ENCODE measurements at regions not wholly inside any gene's neighbourhood (a gene's known extent, or its start where the extent isn't known, plus 50 kb on each side); places are given as distances from the start of the nearest gene placed in this dataset.
A peak's percentile ranks its signal among the peaks of the same experiment; 100 is the strongest.

GRCh38 chr16:10332241-10332640, 53.6 kb upstream of the ATF7IP2 start:
- Histone ChIP-seq H3K9me3 (replicated peaks in 1 of 2; ENCODE audit: control insufficient read depth in 1 of 2, insufficient read depth in 1 of 2, low read length in 2 of 2) (peaks cover 0 to 2% of the 10 kb centered on the region in 2 donors), H3K4me1 (ENCODE audit: control insufficient read depth in 1 of 2, insufficient read depth in 2 of 2, low read length in 2 of 2) (peaks cover 8 to 18% of the 10 kb centered on the region in 2 donors), H3K27me3 (ENCODE audit: control insufficient read depth in 2 of 2, insufficient read depth in 2 of 2, low read length in 2 of 2) (no peaks in the 10 kb centered on the region), H3K27ac (ENCODE audit: low read depth in 1 of 2, low read length in 2 of 2) (no peak overlapping the region), H3K79me2 (ENCODE audit: insufficient read depth, low read length) (no peaks in the 10 kb centered on the region), H2AFZ (ENCODE audit: insufficient read depth, low read depth, low read length, poor library complexity, severe bottlenecking) (no peak overlapping the region), H3K4me3 (replicated peaks in 1 of 3; ENCODE audit: low read depth in 2 of 3, low read length in 3 of 3) (no peak overlapping the region), H3K4me2 (replicated peaks; ENCODE audit: extremely low read depth, low read length, poor library complexity, severe bottlenecking) (no peak overlapping the region), H3K9ac (ENCODE audit: insufficient read depth, low read length, poor library complexity, severe bottlenecking) (no peak overlapping the region), H3K36me3 (replicated peaks in 1 of 2; ENCODE audit: control insufficient read depth in 1 of 2, insufficient read depth in 2 of 2, low read length in 2 of 2) (no peaks in the 10 kb centered on the region), H4K20me1 (ENCODE audit: insufficient read depth, low read length) (no peaks in the 10 kb centered on the region)
- Mint-ChIP-seq H3K36me3 (no peaks in the 10 kb centered on the region), H3K27me3 (ENCODE audit: low read depth in 3 of 3) (peaks cover 4 to 7% (median 4%) of the 10 kb centered on the region in 3 donors), H3K4me1 (peaks cover 14% of the 10 kb centered on the region), H3K4me3 (no peak overlapping the region), H3K9me3 (peaks cover 0 to 7% (median 2%) of the 10 kb centered on the region in 7 donors), H3K27ac (peak overlapping the region in 1 of 7 donors; percentile 57)
- intact Hi-C loops (cut with micrococcal nuclease) = loop anchor here in 1 of 2 donors (10.0 kb wide), 1 partner anchor 63 kb away; no protein-coding TSS in a partner anchor
- no peak for DNase-seq
- TF ChIP-seq CTCF (IDR thresholded peaks at IDR 0.05) = no peak

GRCh38 chr16:10332775-10333174, 53.1 kb upstream of the ATF7IP2 start:
- Histone ChIP-seq H3K27me3 (ENCODE audit: control insufficient read depth in 2 of 2, insufficient read depth in 2 of 2, low read length in 2 of 2) (no peaks in the 10 kb centered on the region), H3K9ac (ENCODE audit: insufficient read depth, low read length, poor library complexity, severe bottlenecking) (no peak overlapping the region), H3K9me3 (replicated peaks in 1 of 2; ENCODE audit: control insufficient read depth in 1 of 2, insufficient read depth in 1 of 2, low read length in 2 of 2) (peaks cover 0 to 7% of the 10 kb centered on the region in 2 donors), H3K4me3 (replicated peaks in 1 of 3; ENCODE audit: low read depth in 2 of 3, low read length in 3 of 3) (no peak overlapping the region), H3K27ac (ENCODE audit: low read depth in 1 of 2, low read length in 2 of 2) (no peak overlapping the region), H3K4me1 (ENCODE audit: control insufficient read depth in 1 of 2, insufficient read depth in 2 of 2, low read length in 2 of 2) (peaks cover 8 to 18% of the 10 kb centered on the region in 2 donors), H2AFZ (ENCODE audit: insufficient read depth, low read depth, low read length, poor library complexity, severe bottlenecking) (no peak overlapping the region), H3K79me2 (ENCODE audit: insufficient read depth, low read length) (no peaks in the 10 kb centered on the region), H4K20me1 (ENCODE audit: insufficient read depth, low read length) (no peaks in the 10 kb centered on the region), H3K4me2 (replicated peaks; ENCODE audit: extremely low read depth, low read length, poor library complexity, severe bottlenecking) (no peak overlapping the region), H3K36me3 (replicated peaks in 1 of 2; ENCODE audit: control insufficient read depth in 1 of 2, insufficient read depth in 2 of 2, low read length in 2 of 2) (no peaks in the 10 kb centered on the region)
- Mint-ChIP-seq H3K36me3 (no peaks in the 10 kb centered on the region), H3K27ac (peak overlapping the region in 1 of 7 donors; percentile 57), H3K4me3 (no peak overlapping the region), H3K4me1 (peaks cover 14% of the 10 kb centered on the region), H3K27me3 (ENCODE audit: low read depth in 3 of 3) (peaks cover 4 to 7% (median 4%) of the 10 kb centered on the region in 3 donors), H3K9me3 (peaks cover under 1 to 11% (median 3%) of the 10 kb centered on the region in 7 donors)
- DNase-seq = no peak
- no peak for TF ChIP-seq CTCF (IDR thresholded peaks at IDR 0.05)
- WGBS (ENCODE audit: insufficient coverage) = 100% methylated on average over 4 of the region's 7 CpGs
- intact Hi-C loops (cut with micrococcal nuclease) = loop anchor here in 1 of 2 donors (10.0 kb wide), 1 partner anchor 62 kb away; no protein-coding TSS in a partner anchor

All from CD14-positive monocyte (primary cell).